Naive thymus-derived CD8-positive, alpha-beta T cell (primary cell): ENCODE measurements at regions not wholly inside any gene's neighbourhood (a gene's known extent, or its start where the extent isn't known, plus 50 kb on each side); places are given as distances from the start of the nearest gene placed in this dataset.
A peak's percentile ranks its signal among the peaks of the same experiment; 100 is the strongest.
"Not testable (repeated sequence)": the region's sequence is repeated elsewhere in the genome, so short reads cannot be mapped to it uniquely, and the experiment has no call there.

Source experiments
- ATAC-seq, 2 donors: fragments of 150-1000 bp; cut with Tn5 transposase in 1 of 2; sonication (Bioruptor Pico), chemical (Tn5 transposase) in 1 of 2; 1 replicate in 1 of 2; 2 replicates in 1 of 2; pipeline ENCODE4 v1.10.0; 2021; ENCODE audit warnings: mild to moderate bottlenecking in 2 of 2, moderate library complexity in 2 of 2
- POLR2A ChIA-PET: fragments of 350-600 bp; sonication (Branson Sonifier 250); formaldehyde crosslinking; loops from one replicate; lab custom pipeline; 2021; ENCODE audit warnings: antibody characterized with exemption; lab: Charles Lee
- DNase-seq, 10 donors: peaks; one replicate each; pipeline versions ENCODE4 v3.0.0 to v3.0.0-alpha.2; 2020 to 2022
- H3K27ac Mint-ChIP-seq, 10 donors: one replicate each; pipeline ENCODE4 v1.8.0; 2020 to 2022; ENCODE audit warnings: mild to moderate bottlenecking in 10 of 10, mixed read lengths in 10 of 10, moderate library complexity in 4 of 10, inconsistent platforms in 1 of 10
- H3K27me3 Mint-ChIP-seq, 5 donors: one replicate each; pipeline ENCODE4 v1.8.0; 2021 to 2022; ENCODE audit warnings: mixed read lengths in 5 of 5
- H3K36me3 Mint-ChIP-seq, 3 donors: one replicate each; pipeline ENCODE4 v1.8.0; 2020 to 2022; ENCODE audit warnings: mixed read lengths in 3 of 3, mild to moderate bottlenecking in 2 of 3, inconsistent platforms in 1 of 3
- H3K4me1 Mint-ChIP-seq, 4 donors: one replicate each; pipeline ENCODE4 v1.8.0; 2021 to 2022; ENCODE audit warnings: mixed read lengths in 4 of 4
- H3K4me3 Mint-ChIP-seq, 10 donors: one replicate each; pipeline ENCODE4 v1.8.0; 2020 to 2022; ENCODE audit warnings: mild to moderate bottlenecking in 10 of 10, mixed read lengths in 10 of 10, moderate library complexity in 6 of 10, inconsistent platforms in 1 of 10
- H3K9me3 Mint-ChIP-seq, 9 donors: one replicate each; pipeline ENCODE4 v1.8.0; 2020 to 2022; ENCODE audit warnings: mixed read lengths in 9 of 9, mild to moderate bottlenecking in 3 of 9, inconsistent platforms in 1 of 9, moderate library complexity in 1 of 9

DNA sequence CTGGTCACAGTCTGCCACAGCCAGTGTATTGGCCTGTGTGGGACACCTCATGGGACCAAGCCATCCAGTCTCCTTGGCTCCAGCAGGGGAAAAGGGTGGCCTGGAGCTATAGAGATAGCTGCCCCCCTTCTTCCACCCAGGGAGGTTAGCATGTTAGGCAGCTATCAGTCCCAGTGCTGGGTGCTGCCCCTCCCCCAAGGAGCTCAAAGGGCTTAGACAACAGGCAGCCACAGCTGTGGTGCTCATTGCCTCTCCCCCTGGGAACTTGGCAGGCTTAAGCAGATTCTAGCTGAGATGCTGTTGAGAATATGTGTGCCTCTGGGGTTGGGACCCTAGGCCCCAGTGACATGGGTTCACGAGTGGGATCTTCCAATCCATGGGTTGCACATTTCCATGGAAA lies 226.0 kb upstream of the PTGER4 start:
- DNase-seq (no peak), ATAC-seq (no peak)
- POLR2A ChIA-PET = interaction anchor here (0.6 kb wide), 1 partner anchor 12 kb away, joined by 3 read pairs; no protein-coding TSS in a partner anchor
- H3K4me3 Mint-ChIP-seq = no peak overlapping the region
- H3K27ac Mint-ChIP-seq = no peak overlapping the region
- H3K27me3 Mint-ChIP-seq = no peaks in the 10 kb centered on the region
- H3K4me1 Mint-ChIP-seq = peaks cover 0 to 3% (median 0%) of the 10 kb centered on the region in 4 donors
- peaks cover 0 to 29% (median 15%) of the 10 kb centered on the region in 9 donors for H3K9me3 Mint-ChIP-seq
- H3K36me3 Mint-ChIP-seq = peaks cover 0 to 19% (median 8%) of the 10 kb centered on the region in 3 donors

DNA sequence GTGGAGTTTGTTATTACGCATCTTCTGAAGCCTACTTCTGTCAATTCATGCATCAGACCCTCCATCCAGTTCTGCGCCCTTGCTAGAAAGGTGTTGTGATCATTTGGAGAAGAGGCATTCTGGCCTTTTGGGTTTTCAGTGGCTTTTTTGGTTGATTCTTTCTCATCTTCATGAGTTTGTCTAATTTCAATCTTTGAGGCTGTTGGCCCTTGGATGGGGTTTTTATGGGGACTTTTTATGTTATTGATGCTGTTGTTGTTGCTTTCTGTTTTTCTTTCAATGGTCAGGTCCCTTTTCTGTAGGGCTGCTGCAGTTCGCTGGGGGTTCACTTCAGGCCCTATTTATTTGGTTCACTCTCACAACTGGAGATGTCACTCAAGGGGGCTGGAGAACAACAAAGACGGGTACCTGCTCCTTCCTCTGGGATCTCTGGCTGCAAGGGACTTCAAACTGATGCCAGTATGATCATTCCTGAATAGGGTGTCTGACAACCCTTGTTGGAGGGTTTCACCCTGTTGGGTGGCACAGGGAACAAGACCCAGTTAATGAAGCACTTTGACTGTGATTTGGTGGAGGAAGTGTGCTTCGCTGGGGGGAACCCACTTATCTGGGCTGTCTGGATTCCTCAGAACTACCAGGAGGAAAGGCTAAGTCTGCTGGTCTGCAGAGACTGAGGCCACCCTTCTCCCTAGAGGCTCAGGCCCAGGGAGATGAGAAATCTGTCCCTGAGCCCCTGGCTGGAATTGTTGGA lies 226.7 kb upstream of the PTGER4 start:
- Mint-ChIP-seq H3K4me1 (peaks cover 0 to 3% (median 0%) of the 10 kb centered on the region in 4 donors), H3K9me3 (peaks cover 0 to 28% (median 15%) of the 10 kb centered on the region in 9 donors), H3K27ac (peak overlapping the region in 2 of 10 donors; percentile 45 to 77), H3K4me3 (no peak overlapping the region), H3K36me3 (peaks cover 0 to 18% (median 8%) of the 10 kb centered on the region in 3 donors), H3K27me3 (no peaks in the 10 kb centered on the region)
- ATAC-seq (no peak), DNase-seq (no peak)
- POLR2A ChIA-PET = interaction anchor here (0.6 kb wide), 1 partner anchor 12 kb away, joined by 3 read pairs; no protein-coding TSS in a partner anchor

DNA sequence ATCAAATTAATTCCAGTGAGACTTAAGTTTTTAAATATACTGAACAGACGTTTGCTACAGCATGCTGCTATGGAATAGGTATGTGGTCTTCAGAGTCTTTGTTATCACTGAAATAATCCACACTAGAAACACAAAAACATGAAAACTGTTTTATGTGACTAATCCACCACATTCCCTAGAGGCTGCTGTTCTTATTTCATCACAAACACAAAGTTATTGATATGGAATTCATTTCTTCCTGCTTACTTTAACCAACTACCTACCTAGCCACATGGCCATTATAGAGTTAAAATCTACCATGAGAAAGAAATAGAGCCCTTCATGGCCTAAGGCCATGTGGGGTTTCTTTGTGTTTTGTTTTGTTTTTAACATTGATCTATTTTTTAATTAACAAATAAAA lies 232.3 kb upstream of the PTGER4 start:
- ATAC-seq (no peak), DNase-seq (no peak)
- H3K27ac Mint-ChIP-seq = no peak overlapping the region
- no peak overlapping the region for H3K4me3 Mint-ChIP-seq
- POLR2A ChIA-PET = no interaction called here
- no peaks in the 10 kb centered on the region for H3K27me3 Mint-ChIP-seq
- peaks cover 6 to 8% (median 7%) of the 10 kb centered on the region in 4 donors for H3K4me1 Mint-ChIP-seq
- H3K9me3 Mint-ChIP-seq = peaks cover 4 to 42% (median 16%) of the 10 kb centered on the region in 9 donors
- H3K36me3 Mint-ChIP-seq = peaks cover 0 to 20% (median 10%) of the 10 kb centered on the region in 3 donors

DNA sequence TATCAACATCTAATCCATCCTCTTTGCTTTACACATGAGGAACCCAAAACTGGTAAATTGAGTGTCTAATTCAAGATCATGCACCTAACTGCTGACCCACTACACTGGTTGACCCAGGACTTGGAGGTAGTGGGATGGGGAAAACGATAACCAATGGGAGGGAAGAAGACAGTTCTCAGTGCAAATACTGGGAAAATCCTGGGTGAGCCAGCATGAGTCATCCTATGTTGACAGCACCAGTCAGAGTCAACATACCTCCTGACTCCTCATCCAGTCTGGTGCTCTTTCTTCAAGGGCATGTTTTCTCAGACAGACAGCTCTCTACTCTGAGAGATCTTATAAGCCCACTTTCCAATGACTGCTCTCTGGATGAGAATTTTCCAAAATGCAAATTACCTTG lies 232.8 kb upstream of the PTGER4 start:
- no peak for ATAC-seq
- Mint-ChIP-seq H3K4me1 (peaks cover 9 to 13% (median 12%) of the 10 kb centered on the region in 4 donors), H3K27ac (peak overlapping the region in 1 of 10 donors; percentile 52), H3K27me3 (no peaks in the 10 kb centered on the region), H3K9me3 (peaks cover 4 to 37% (median 12%) of the 10 kb centered on the region in 9 donors), H3K36me3 (peaks cover 0 to 17% (median 7%) of the 10 kb centered on the region in 3 donors), H3K4me3 (no peak overlapping the region)
- POLR2A ChIA-PET = no interaction called here
- DNase-seq = no peak

DNA sequence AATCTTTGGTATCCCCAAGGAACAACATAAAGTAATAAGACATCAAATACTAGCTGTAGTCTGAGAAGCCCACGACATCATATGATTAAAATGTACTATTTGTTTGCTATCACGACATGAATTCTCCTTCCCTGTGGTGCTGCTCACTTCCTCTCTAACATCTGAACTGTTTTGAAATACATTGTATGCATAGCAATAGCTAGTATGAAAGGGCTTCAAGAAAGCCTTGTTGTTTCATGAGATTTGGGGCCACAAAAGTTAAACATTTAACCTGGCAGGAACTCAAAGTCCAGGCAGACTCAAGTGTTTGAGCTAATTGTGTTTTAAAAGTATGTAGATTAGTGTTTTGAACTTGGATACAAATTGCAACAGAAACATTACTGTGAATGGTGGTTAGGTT lies 237.4 kb upstream of the PTGER4 start:
- H3K4me1 Mint-ChIP-seq = peaks cover 24 to 46% (median 45%) of the 10 kb centered on the region in 4 donors
- peak overlapping the region in 8 of 10 donors; percentile 22 to 85 (median 74) for H3K4me3 Mint-ChIP-seq
- POLR2A ChIA-PET = interaction anchor here (0.9 to 7.7 kb wide), 3 partner anchors 32 to 237 kb away, joined by 4 to 96 read pairs (median 4); partner anchors contain the start of gene PTGER4
- DNase-seq = peak in 3 of 10 donors; percentile 48 to 57 (median 53)
- peaks cover 0 to 20% (median 7%) of the 10 kb centered on the region in 9 donors for H3K9me3 Mint-ChIP-seq
- H3K27me3 Mint-ChIP-seq = no peaks in the 10 kb centered on the region
- ATAC-seq = peak; percentile 56 to 79
- H3K27ac Mint-ChIP-seq = peak overlapping the region; percentile 85 to 99 (median 96)
- H3K36me3 Mint-ChIP-seq = peaks cover 0 to 9% (median 7%) of the 10 kb centered on the region in 3 donors

DNA sequence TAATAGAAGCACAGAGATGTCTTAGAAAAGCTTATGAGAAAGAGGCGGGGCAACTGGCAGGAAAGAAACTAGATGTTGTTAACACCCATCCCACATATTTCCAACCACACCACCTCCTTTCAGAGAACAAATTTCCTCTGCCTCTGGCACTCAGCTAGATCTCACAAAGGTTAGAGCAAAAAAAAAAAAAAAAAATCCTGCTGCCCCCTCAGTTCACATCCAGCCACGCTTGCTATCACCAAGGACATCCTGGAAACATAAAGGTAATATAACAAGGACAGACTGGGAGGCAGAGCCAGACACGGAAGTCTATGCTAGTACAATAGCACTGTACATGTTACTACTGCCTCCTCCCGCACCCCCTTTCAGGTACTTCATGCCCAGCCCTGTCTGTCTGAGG lies 238.0 kb upstream of the PTGER4 start:
- Mint-ChIP-seq H3K4me1 (peaks cover 26 to 51% (median 51%) of the 10 kb centered on the region in 4 donors), H3K9me3 (peaks cover 0 to 19% (median 7%) of the 10 kb centered on the region in 9 donors), H3K36me3 (peaks cover 0 to 9% (median 7%) of the 10 kb centered on the region in 3 donors), H3K27ac (peak overlapping the region; percentile 85 to 99 (median 96)), H3K27me3 (no peaks in the 10 kb centered on the region), H3K4me3 (peak overlapping the region; percentile 48 to 85 (median 76))
- POLR2A ChIA-PET = interaction anchor here (0.7 to 7.7 kb wide), 7 partner anchors 12 to 238 kb away, joined by 3 to 96 read pairs (median 4); partner anchors contain the start of gene PTGER4
- ATAC-seq (peak; percentile 81 to 85), DNase-seq (peak in 7 of 10 donors; percentile 5 to 67 (median 49))

DNA sequence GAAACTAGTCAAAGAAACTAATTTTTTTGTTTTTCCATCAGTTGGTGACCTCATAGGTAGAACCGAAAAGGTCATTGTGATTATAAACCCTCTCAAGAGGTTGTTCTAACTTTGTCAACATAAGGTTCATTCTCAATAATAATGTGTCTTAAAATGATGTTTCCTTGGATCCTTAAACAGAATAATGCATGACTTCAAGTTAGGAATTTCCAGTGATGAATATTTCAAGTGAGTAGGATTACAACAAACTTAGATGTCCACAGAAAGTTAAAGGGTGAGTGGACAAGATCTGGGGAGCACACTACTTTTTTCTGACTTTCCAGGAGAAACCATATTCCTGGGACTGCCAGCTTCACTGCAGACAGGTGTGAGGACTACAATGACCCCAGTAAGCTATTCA lies 239.0 kb upstream of the PTGER4 start:
- peak overlapping the region in 4 of 10 donors; percentile 11 to 68 (median 37) for H3K4me3 Mint-ChIP-seq
- DNase-seq (no peak), ATAC-seq (no peak)
- POLR2A ChIA-PET = interaction anchor here (1.1 to 7.7 kb wide), 3 partner anchors 34 to 213 kb away, joined by 3 to 96 read pairs (median 4); no protein-coding TSS in a partner anchor
- peaks cover 0 to 19% (median 7%) of the 10 kb centered on the region in 9 donors for H3K9me3 Mint-ChIP-seq
- no peaks in the 10 kb centered on the region for H3K27me3 Mint-ChIP-seq
- H3K27ac Mint-ChIP-seq = peak overlapping the region; percentile 85 to 99 (median 96)
- peaks cover 0 to 9% (median 7%) of the 10 kb centered on the region in 3 donors for H3K36me3 Mint-ChIP-seq
- peaks cover 31 to 61% (median 61%) of the 10 kb centered on the region in 4 donors for H3K4me1 Mint-ChIP-seq

DNA sequence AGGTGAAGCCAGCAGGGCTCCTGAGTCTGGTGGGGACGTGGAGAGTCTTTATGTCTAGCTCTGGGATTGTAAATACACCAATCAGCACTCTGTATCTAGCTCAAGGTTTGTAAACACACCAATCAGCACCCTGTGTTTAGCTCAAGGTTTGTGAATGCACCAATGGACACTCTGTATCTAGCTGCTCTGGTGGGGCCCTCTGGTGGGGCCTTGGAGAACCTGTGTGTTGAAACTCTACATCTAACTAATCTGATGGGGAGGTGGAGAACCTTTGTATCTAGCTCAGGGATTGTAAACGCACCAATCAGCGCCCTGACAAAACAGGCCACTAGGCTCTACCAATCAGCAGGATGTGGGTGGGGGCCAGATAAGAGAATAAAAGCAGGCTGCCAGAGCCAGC lies 240.6 kb upstream of the PTGER4 start:
- not testable (repeated sequence) for ATAC-seq, H3K36me3 Mint-ChIP-seq, H3K27me3 Mint-ChIP-seq, H3K9me3 Mint-ChIP-seq
- POLR2A ChIA-PET = interaction anchor here (7.7 kb wide), 1 partner anchor 32 kb away, joined by 96 read pairs; no protein-coding TSS in a partner anchor
- peaks cover 32 to 70% (median 70%) of the 10 kb centered on the region in 4 donors for H3K4me1 Mint-ChIP-seq
- H3K27ac Mint-ChIP-seq = peak overlapping the region; percentile 70 to 99 (median 92)
- peak overlapping the region in 8 of 10 donors; percentile 34 to 75 (median 66) for H3K4me3 Mint-ChIP-seq
- DNase-seq = peak in 8 of 10 donors; percentile 10 to 71 (median 47)

DNA sequence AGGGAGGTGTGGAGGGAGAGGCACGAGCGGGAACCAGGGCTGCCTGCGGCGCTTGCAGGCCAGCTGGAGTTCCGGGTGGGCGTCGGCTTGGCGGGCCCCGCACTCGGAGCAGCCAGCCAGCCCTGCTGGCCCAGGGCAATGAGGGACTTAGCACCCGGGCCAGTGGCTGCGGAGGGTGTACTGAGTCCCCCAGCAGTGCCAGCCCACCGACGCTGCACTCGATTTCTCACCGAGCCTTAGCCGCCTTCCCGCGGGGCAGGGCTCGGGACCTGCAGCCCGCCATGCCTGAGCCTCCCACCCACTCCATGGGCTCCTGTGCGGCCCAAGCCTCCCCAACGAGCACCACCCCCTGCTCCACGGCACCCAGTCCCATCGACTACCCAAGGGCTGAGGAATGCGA lies 241.1 kb upstream of the PTGER4 start:
- not testable (repeated sequence) for DNase-seq, H3K27me3 Mint-ChIP-seq, H3K9me3 Mint-ChIP-seq, H3K4me3 Mint-ChIP-seq, ATAC-seq, H3K36me3 Mint-ChIP-seq
- Mint-ChIP-seq H3K27ac (peak overlapping the region in 8 of 10 donors; percentile 70 to 99 (median 93)), H3K4me1 (peaks cover 35 to 74% (median 71%) of the 10 kb centered on the region in 4 donors)
- POLR2A ChIA-PET = interaction anchor here (0.6 to 7.7 kb wide), 2 partner anchors 32 to 44 kb away, joined by 4 to 96 read pairs; no protein-coding TSS in a partner anchor

DNA sequence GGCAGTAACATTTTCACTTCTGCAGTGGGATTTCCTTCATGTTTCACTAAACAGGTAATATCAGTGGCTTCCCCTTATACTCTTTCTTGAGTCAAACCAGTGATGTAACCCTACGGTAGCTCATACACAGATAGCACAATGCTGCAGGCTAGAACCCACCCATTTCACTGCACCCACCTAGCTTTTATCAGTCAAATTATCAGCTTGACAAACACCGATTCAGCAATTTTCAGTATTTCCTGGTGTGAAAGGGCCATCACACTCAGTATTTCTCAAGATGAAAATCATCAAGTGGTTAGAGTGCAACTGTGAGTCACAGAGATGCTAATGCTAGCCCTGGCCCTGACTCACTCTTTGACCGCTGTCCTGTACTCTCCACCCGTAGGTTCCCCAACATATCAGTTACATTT lies 242.3 kb upstream of the PTGER4 start:
- no peaks in the 10 kb centered on the region for H3K27me3 Mint-ChIP-seq
- no peaks in the 10 kb centered on the region for H3K36me3 Mint-ChIP-seq
- peak in 3 of 10 donors; percentile 12 to 35 (median 14) for DNase-seq
- peak overlapping the region in 7 of 10 donors; percentile 9 to 69 (median 33) for H3K4me3 Mint-ChIP-seq
- POLR2A ChIA-PET = interaction anchor here (1.2 to 7.7 kb wide), 3 partner anchors 31 to 247 kb away, joined by 3 to 96 read pairs (median 10); no protein-coding TSS in a partner anchor
- H3K27ac Mint-ChIP-seq = peak overlapping the region; percentile 81 to 98 (median 94)
- no peak for ATAC-seq
- H3K9me3 Mint-ChIP-seq = no peaks in the 10 kb centered on the region
- peaks cover 33 to 72% (median 65%) of the 10 kb centered on the region in 4 donors for H3K4me1 Mint-ChIP-seq

DNA sequence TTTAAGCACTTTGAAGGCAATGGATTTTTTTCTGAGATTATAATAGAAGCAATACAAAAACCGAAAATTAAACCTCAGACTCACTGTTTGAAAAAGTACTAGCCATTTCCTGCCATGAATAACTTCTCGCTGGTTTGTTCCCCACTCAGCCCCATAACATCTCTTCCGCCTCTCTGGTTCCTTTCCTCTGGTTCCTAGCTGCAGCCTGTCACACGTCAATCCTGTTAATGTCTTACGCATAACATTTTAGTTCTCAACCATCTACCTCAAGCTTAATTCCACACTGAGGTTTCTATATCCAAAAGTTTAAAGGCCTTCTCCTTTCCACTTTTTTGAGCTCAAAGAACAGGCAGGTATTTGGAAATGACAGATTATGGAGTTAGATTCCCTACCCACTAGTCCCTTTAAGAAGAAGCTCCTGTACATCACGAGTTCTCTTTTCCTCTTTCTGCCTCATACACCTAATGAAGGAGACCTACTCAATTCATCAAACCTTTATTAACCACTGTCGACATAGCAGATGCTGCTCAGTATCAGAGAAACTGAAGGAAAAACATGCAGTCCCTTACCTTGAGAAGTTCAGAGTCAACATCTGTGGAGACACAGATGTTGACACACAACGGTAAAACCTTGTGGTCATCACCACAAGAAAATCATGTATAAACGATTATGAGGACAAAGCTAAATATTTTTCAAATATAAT lies 243.0 kb upstream of the PTGER4 start:
- H3K4me3 Mint-ChIP-seq = peak overlapping the region; percentile 57 to 87 (median 68)
- no peaks in the 10 kb centered on the region for H3K36me3 Mint-ChIP-seq
- POLR2A ChIA-PET = interaction anchor here (1.2 to 7.7 kb wide), 4 partner anchors 30 to 248 kb away, joined by 3 to 96 read pairs (median 6); no protein-coding TSS in a partner anchor
- no peaks in the 10 kb centered on the region for H3K27me3 Mint-ChIP-seq
- peaks cover 28 to 64% (median 57%) of the 10 kb centered on the region in 4 donors for H3K4me1 Mint-ChIP-seq
- ATAC-seq (peak; percentile 87 to 94), DNase-seq (peak in 9 of 10 donors; percentile 31 to 83 (median 69))
- H3K27ac Mint-ChIP-seq = peak overlapping the region; percentile 81 to 98 (median 94)
- H3K9me3 Mint-ChIP-seq = no peaks in the 10 kb centered on the region
